Ishikawa (cell line): ENCODE measurements at regions not wholly inside any gene's neighbourhood (a gene's known extent, or its start where the extent isn't known, plus 50 kb on each side); places are given as distances from the start of the nearest gene placed in this dataset.

ENCODE experiments used
- CEBPB ChIP-seq: IDR thresholded peaks from 2 replicates; pipeline ENCODE4 v1.6.1; 2012
- EP300 ChIP-seq: IDR thresholded peaks from 2 replicates; pipeline ENCODE4 v1.6.1; 2012; ENCODE audit warnings: borderline replicate concordance
- RAD21 ChIP-seq: IDR thresholded peaks from 2 replicates; pipeline ENCODE4 v1.6.1; 2012; ENCODE audit warnings: low read depth
- USF1 ChIP-seq: IDR thresholded peaks from 2 replicates; pipeline ENCODE4 v1.6.1; 2012
- TF ChIP-seq, protein P1 (sequence below): IDR thresholded peaks from 2 replicates; pipeline ENCODE4 v1.6.1; 2012; ENCODE audit warnings: low read depth, mild to moderate bottlenecking

GRCh38 chrX:45843518-45843917 lies 642.8 kb upstream of the DIPK2B start:
- no peak for TF ChIP-seq CEBPB
- TF ChIP-seq USF1: no peak
- TF ChIP-seq EP300: no peak
- TF ChIP-seq RAD21: no peak
- TF ChIP-seq, protein P1, sequence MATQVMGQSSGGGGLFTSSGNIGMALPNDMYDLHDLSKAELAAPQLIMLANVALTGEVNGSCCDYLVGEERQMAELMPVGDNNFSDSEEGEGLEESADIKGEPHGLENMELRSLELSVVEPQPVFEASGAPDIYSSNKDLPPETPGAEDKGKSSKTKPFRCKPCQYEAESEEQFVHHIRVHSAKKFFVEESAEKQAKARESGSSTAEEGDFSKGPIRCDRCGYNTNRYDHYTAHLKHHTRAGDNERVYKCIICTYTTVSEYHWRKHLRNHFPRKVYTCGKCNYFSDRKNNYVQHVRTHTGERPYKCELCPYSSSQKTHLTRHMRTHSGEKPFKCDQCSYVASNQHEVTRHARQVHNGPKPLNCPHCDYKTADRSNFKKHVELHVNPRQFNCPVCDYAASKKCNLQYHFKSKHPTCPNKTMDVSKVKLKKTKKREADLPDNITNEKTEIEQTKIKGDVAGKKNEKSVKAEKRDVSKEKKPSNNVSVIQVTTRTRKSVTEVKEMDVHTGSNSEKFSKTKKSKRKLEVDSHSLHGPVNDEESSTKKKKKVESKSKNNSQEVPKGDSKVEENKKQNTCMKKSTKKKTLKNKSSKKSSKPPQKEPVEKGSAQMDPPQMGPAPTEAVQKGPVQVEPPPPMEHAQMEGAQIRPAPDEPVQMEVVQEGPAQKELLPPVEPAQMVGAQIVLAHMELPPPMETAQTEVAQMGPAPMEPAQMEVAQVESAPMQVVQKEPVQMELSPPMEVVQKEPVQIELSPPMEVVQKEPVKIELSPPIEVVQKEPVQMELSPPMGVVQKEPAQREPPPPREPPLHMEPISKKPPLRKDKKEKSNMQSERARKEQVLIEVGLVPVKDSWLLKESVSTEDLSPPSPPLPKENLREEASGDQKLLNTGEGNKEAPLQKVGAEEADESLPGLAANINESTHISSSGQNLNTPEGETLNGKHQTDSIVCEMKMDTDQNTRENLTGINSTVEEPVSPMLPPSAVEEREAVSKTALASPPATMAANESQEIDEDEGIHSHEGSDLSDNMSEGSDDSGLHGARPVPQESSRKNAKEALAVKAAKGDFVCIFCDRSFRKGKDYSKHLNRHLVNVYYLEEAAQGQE: no peak
